SK-N-SH (cell line): ENCODE measurements at regions not wholly inside any gene's neighbourhood (a gene's known extent, or its start where the extent isn't known, plus 50 kb on each side); places are given as distances from the start of the nearest gene placed in this dataset.

Source experiments
- CTCF ChIA-PET: fragments of 300-600, 350-600 bp; formaldehyde crosslinking; extraction: SDS; loops from one replicate; lab custom pipeline; 2021; lab: Yijun Ruan, JAX
- POLR2A ChIA-PET: fragments of 350-600 bp; sonication (Branson Sonifier 250); formaldehyde crosslinking; extraction: SDS; loops from one replicate; lab custom pipeline; 2020; ENCODE audit warnings: antibody characterized with exemption, inconsistent platforms; lab: Yijun Ruan, JAX
- DNase-seq: peaks from one replicate; pipeline ENCODE4 v3.0.0; 2012
- H2AFZ ChIP-seq: fragments of 200-600 bp; sonication (generic); 2 replicates; pipeline ENCODE4 v1.8.1; 2016; ENCODE audit warnings: antibody characterized with exemption, mild to moderate bottlenecking, low read depth
- H3F3A ChIP-seq: fragments of 200-600 bp; sonication (generic); replicated peaks from 2 replicates; pipeline ENCODE3; 2016; ENCODE audit warnings: antibody characterized with exemption, mild to moderate bottlenecking; ENCODE audit not compliant: insufficient read depth
- H3K27ac ChIP-seq, 2 experiments: fragments of 200-500 bp in 1 of 2; fragments of 200-600 bp in 1 of 2; sonication (Bioruptor generic) in 1 of 2; sonication (generic), shearing (Covaris generic) in 1 of 2; 2 replicates each; pipeline versions ENCODE4 v1.5.1 to v1.6.1; 2014 to 2016; ENCODE audit warnings: low read depth in 2 of 2, inconsistent platforms in 1 of 2, low read length in 1 of 2, mild to moderate bottlenecking in 1 of 2, mixed read lengths in 1 of 2
- H3K27me3 ChIP-seq: fragments of 200-600 bp; sonication (generic), shearing (Covaris generic); 2 replicates; pipeline ENCODE4 v1.6.1; 2016; ENCODE audit warnings: mixed run types; ENCODE audit not compliant: insufficient read depth
- H3K36me3 ChIP-seq, 2 experiments: fragments of 200-500 bp in 1 of 2; fragments of 200-600 bp in 1 of 2; sonication (Bioruptor generic) in 1 of 2; sonication (generic) in 1 of 2; replicated peaks in 1 of 2; 2 replicates each; pipeline versions ENCODE3 to v1.5.1; 2014 to 2016; ENCODE audit warnings: low read length in 1 of 2, mild to moderate bottlenecking in 1 of 2; ENCODE audit not compliant: insufficient read depth in 2 of 2, control insufficient read depth in 1 of 2
- H3K4me1 ChIP-seq, 2 experiments: fragments of 200-500 bp in 1 of 2; fragments of 200-600 bp in 1 of 2; sonication (Bioruptor generic) in 1 of 2; sonication (generic), shearing (Covaris generic) in 1 of 2; 2 replicates each; pipeline versions ENCODE4 v1.5.1 to v1.6.1; 2014 to 2016; ENCODE audit warnings: low read depth in 1 of 2, low read length in 1 of 2, mixed run types in 1 of 2; ENCODE audit not compliant: insufficient read depth in 2 of 2, control insufficient read depth in 1 of 2
- H3K4me2 ChIP-seq: fragments of 200-600 bp; sonication (generic), shearing (Covaris generic); 2 replicates; pipeline ENCODE4 v1.6.1; 2017; ENCODE audit warnings: mixed run types
- H3K4me3 ChIP-seq, 2 experiments: fragments of 200-500 bp in 1 of 2; fragments of 200-600 bp in 1 of 2; sonication (Bioruptor generic) in 1 of 2; sonication (generic), shearing (Covaris generic) in 1 of 2; 2 replicates each; pipeline versions ENCODE4 v1.5.1 to v1.8.1; 2014 to 2016; ENCODE audit warnings: low read depth in 2 of 2, inconsistent platforms in 1 of 2, low read length in 1 of 2, mild to moderate bottlenecking in 1 of 2, mixed read lengths in 1 of 2, moderate library complexity in 1 of 2
- H3K79me2 ChIP-seq: fragments of 200-600 bp; sonication (generic); 2 replicates; pipeline ENCODE4 v1.8.1; 2017; ENCODE audit warnings: mild to moderate bottlenecking; ENCODE audit not compliant: insufficient read depth
- H3K9ac ChIP-seq: fragments of 200-600 bp; sonication (generic); 2 replicates; pipeline ENCODE4 v1.6.1; 2017; ENCODE audit warnings: mixed run types
- H3K9me2 ChIP-seq: fragments of 200-600 bp; sonication (generic); 2 replicates; pipeline ENCODE4 v1.6.1; 2017; ENCODE audit warnings: mixed run types
- H3K9me3 ChIP-seq: fragments of 200-600 bp; sonication (generic); 2 replicates; pipeline ENCODE4 v1.6.1; 2017; ENCODE audit warnings: mixed run types, mild to moderate bottlenecking, moderate library complexity
- H4K20me1 ChIP-seq: fragments of 200-600 bp; sonication (generic); 2 replicates; pipeline ENCODE4 v1.6.1; 2017; ENCODE audit warnings: mild to moderate bottlenecking, mixed run types; ENCODE audit not compliant: insufficient read depth
- CHD2 ChIP-seq: fragments of 150-350 bp; IDR thresholded peaks from 2 replicates; pipeline ENCODE4 v1.6.1; 2018; ENCODE audit warnings: low read length; ENCODE audit not compliant: partially characterized antibody
- ELF1 ChIP-seq: IDR thresholded peaks from 2 replicates; pipeline ENCODE4 v1.4.0; 2012
- EP300 ChIP-seq, 2 experiments: IDR thresholded peaks; 2 replicates each; pipeline versions ENCODE4 v1.4.0 to v1.6.1; 2012; ENCODE audit warnings: borderline replicate concordance in 1 of 2, low read depth in 1 of 2, low read length in 1 of 2
- EZH2phosphoT487 ChIP-seq: fragments of 200-600 bp; sonication (generic); IDR thresholded peaks from 2 replicates; pipeline ENCODE4 v1.6.1; 2017; ENCODE audit warnings: low read depth, mixed run types, mild to moderate bottlenecking, antibody characterized with exemption, moderate library complexity, borderline replicate concordance
- FOSL2 ChIP-seq: IDR thresholded peaks from 2 replicates; pipeline ENCODE4 v1.4.0; 2012; ENCODE audit warnings: low read depth, mild to moderate bottlenecking, moderate library complexity, borderline replicate concordance
- FOXJ3 ChIP-seq: sonication (generic); formaldehyde crosslinking; IDR thresholded peaks from 2 replicates; pipeline ENCODE4 v1.5.1; 2020; ENCODE audit warnings: mild to moderate bottlenecking, missing genetic modification reagents
- FOXM1 ChIP-seq: IDR thresholded peaks from 2 replicates; pipeline ENCODE4 v1.4.0; 2012; ENCODE audit warnings: low read depth, mild to moderate bottlenecking
- GABPA ChIP-seq: IDR thresholded peaks from 2 replicates; pipeline ENCODE4 v1.4.0; 2012; ENCODE audit warnings: low read depth, mild to moderate bottlenecking
- GATA2 ChIP-seq: sonication (generic); formaldehyde crosslinking; IDR thresholded peaks from 2 replicates; pipeline ENCODE4 v1.5.0; 2020; ENCODE audit warnings: mild to moderate bottlenecking, missing genetic modification reagents
- JUND ChIP-seq: IDR thresholded peaks from 2 replicates; pipeline ENCODE4 v1.4.0; 2012
- MAX ChIP-seq: IDR thresholded peaks from 2 replicates; pipeline ENCODE4 v1.4.0; 2012; ENCODE audit warnings: low read depth
- MEF2A ChIP-seq: IDR thresholded peaks from 2 replicates; pipeline ENCODE4 v1.4.0; 2012; ENCODE audit warnings: low read depth, borderline replicate concordance
- NFIC ChIP-seq: IDR thresholded peaks from 2 replicates; pipeline ENCODE4 v1.4.0; 2012; ENCODE audit warnings: borderline replicate concordance
- NRF1 ChIP-seq: IDR thresholded peaks from 2 replicates; pipeline ENCODE4 v1.6.1; 2012; ENCODE audit warnings: low read depth, mild to moderate bottlenecking, low read length
- PBX3 ChIP-seq: IDR thresholded peaks from 2 replicates; pipeline ENCODE4; 2012
- POLR2AphosphoS5 ChIP-seq: IDR thresholded peaks from 2 replicates; pipeline ENCODE4 v1.6.1; 2012; ENCODE audit warnings: low read depth, low read length
- REST ChIP-seq: IDR thresholded peaks from 2 replicates; pipeline ENCODE4 v1.6.1; 2012; ENCODE audit warnings: mild to moderate bottlenecking, low read depth, low read length, moderate library complexity
- RFX5 ChIP-seq: IDR thresholded peaks from 2 replicates; pipeline ENCODE4 v1.6.1; 2012; ENCODE audit warnings: mild to moderate bottlenecking, improper control_type of control experiment, low read length
- RXRA ChIP-seq: IDR thresholded peaks from 2 replicates; pipeline ENCODE4 v1.4.0; 2012; ENCODE audit warnings: low read depth, mild to moderate bottlenecking, borderline replicate concordance
- SMC3 ChIP-seq: IDR thresholded peaks from 2 replicates; pipeline ENCODE4 v1.6.1; 2012; ENCODE audit warnings: low read depth, low read length, improper control_type of control experiment
- TAF1 ChIP-seq: IDR thresholded peaks from 2 replicates; pipeline ENCODE4 v1.6.1; 2012; ENCODE audit warnings: low read depth, mild to moderate bottlenecking, low read length, moderate library complexity, borderline replicate concordance
- TCF12 ChIP-seq: IDR thresholded peaks from 2 replicates; pipeline ENCODE4 v1.4.0; 2012
- TEAD4 ChIP-seq: IDR thresholded peaks from 2 replicates; pipeline ENCODE4 v1.4.0; 2012; ENCODE audit warnings: mild to moderate bottlenecking, borderline replicate concordance; ENCODE audit not compliant: insufficient read depth
- USF1 ChIP-seq: IDR thresholded peaks from 2 replicates; pipeline ENCODE4 v1.4.0; 2012; ENCODE audit warnings: low read depth, borderline replicate concordance
- YY1 ChIP-seq: IDR thresholded peaks from 2 replicates; pipeline ENCODE4 v1.4.0; 2012; ENCODE audit warnings: low read depth, mild to moderate bottlenecking
- ZBTB33 ChIP-seq: IDR thresholded peaks from 2 replicates; pipeline ENCODE4 v1.4.0; 2012; ENCODE audit warnings: low read depth, borderline replicate concordance
- WGBS: methylation state at CpG from one replicate; pipeline ENCODE4 v1.1.6; 2017; ENCODE audit warnings: low lambda C conversion rate; 5-methylcytosine and 5-hydroxymethylcytosine counted together

GRCh38 chr5:60522292-60522905 is 177.6 kb downstream of the DEPDC1B start:
- Histone ChIP-seq H3K4me1 (peaks cover 3 to 12% of the 10 kb centered on the region in 2 experiments), H4K20me1 (no peaks in the 10 kb centered on the region), H2AFZ (peak overlapping the region; percentile 30; the same call in 1 of the 2 replicates), H3K79me2 (no peaks in the 10 kb centered on the region), H3K4me2 (no peak overlapping the region), H3K9me2 (no peaks in the 10 kb centered on the region), H3K9me3 (no peaks in the 10 kb centered on the region), H3F3A (no peaks in the 10 kb centered on the region), H3K27me3 (no peaks in the 10 kb centered on the region), H3K4me3 (no peak overlapping the region), H3K27ac (peak overlapping the region in 1 of 2 experiments; percentile 25; a peak in 2 of 4 replicates), H3K36me3 (no peaks in the 10 kb centered on the region), H3K9ac (no peak overlapping the region)
- CTCF ChIA-PET = interaction anchor here (1.0 to 1.1 kb wide), 2 partner anchors 11 to 26 kb away, joined by 3 read pairs; no protein-coding TSS in a partner anchor
- DNase-seq = peak; percentile 20
- POLR2A ChIA-PET = no interaction called here
- WGBS = 75% methylated on average over 4 of the region's 4 CpGs
- TF ChIP-seq TAF1 (no peak), RFX5 (no peak), MAX (0 out of 2 replicates have a peak, but pooled peaks have one; percentile 16), CHD2 (no peak), GABPA (no peak), FOXJ3 (CRISPR knock-in tag) (no peak), YY1 (no peak), GATA2 (no peak), MEF2A (no peak), ZBTB33 (no peak), SMC3 (no peak), POLR2AphosphoS5 (peak; percentile 34; the same call in 1 of the 2 replicates), PBX3 (peak; percentile 95), FOSL2 (peak; percentile 81; the same call in 1 of the 2 replicates), NFIC (no peak), NRF1 (no peak), TCF12 (peak; percentile 98), ELF1 (no peak), JUND (peak; percentile 78), TEAD4 (0 out of 2 replicates have a peak, but pooled peaks have one; percentile 62), EZH2phosphoT487 (no peak), RXRA (no peak), EP300 (IDR thresholded peaks at IDR 0.05; ENCODE audit: borderline replicate concordance in 1 of 2, low read depth in 1 of 2, low read length in 1 of 2) (peak; percentile 10 to 80; a peak in 2 of 4 replicates), REST (no peak), FOXM1 (no peak), USF1 (no peak)
